ENCODE measurements at regions not wholly inside any gene's neighbourhood (a gene's known extent, or its start where the extent isn't known, plus 50 kb on each side); places are given as distances from the start of the nearest gene placed in this dataset.
"Not testable (repeated sequence)": the region's sequence is repeated elsewhere in the genome, so short reads cannot be mapped to it uniquely, and the experiment has no call there.

GRCh38 chr1:218925777-218926176 lies 247.9 kb upstream of the LYPLAL1 start:
- Histone ChIP-seq H3K27me3 (ENCODE audit: insufficient read depth, low read length) (no peaks in the 10 kb centered on the region), H3K9me3 (ENCODE audit: insufficient read depth, low read depth, low read length) (no peaks in the 10 kb centered on the region), H3K4me1 (ENCODE audit: insufficient read depth, low read length) (no peaks in the 10 kb centered on the region), H3K27ac (ENCODE audit: low read depth, low read length) (no peak overlapping the region), H3K36me3 (ENCODE audit: insufficient read depth, low read length) (no peaks in the 10 kb centered on the region), H3K9ac (ENCODE audit: low read depth, low read length) (no peak overlapping the region), H3K4me3 (ENCODE audit: low read length) (no peak overlapping the region)
- 86% methylated on average over 2 of the region's 2 CpGs for WGBS

GRCh38 chr1:218926631-218927030 lies 247.0 kb upstream of the LYPLAL1 start:
- H3K36me3 ChIP-seq (ENCODE audit: insufficient read depth, low read length), result no peaks in the 10 kb centered on the region
- no peak overlapping the region for H3K27ac ChIP-seq (ENCODE audit: low read depth, low read length)
- 94% methylated on average over 2 of the region's 2 CpGs for WGBS
- H3K4me3 ChIP-seq (ENCODE audit: low read length), result no peak overlapping the region
- H3K4me1 ChIP-seq (ENCODE audit: insufficient read depth, low read length), result no peaks in the 10 kb centered on the region
- H3K9ac ChIP-seq (ENCODE audit: low read depth, low read length), result no peak overlapping the region
- H3K9me3 ChIP-seq (ENCODE audit: insufficient read depth, low read depth, low read length), result no peaks in the 10 kb centered on the region
- no peaks in the 10 kb centered on the region for H3K27me3 ChIP-seq (ENCODE audit: insufficient read depth, low read length)

- Histone ChIP-seq H3K36me3 (ENCODE audit: insufficient read depth, low read length) (no peaks in the 10 kb centered on the region), H3K9me3 (ENCODE audit: insufficient read depth, low read depth, low read length) (peaks cover 3% of the 10 kb centered on the region; the same call in 1 of the 2 replicates), H3K4me3 (ENCODE audit: low read length) (no peak overlapping the region), H3K27me3 (ENCODE audit: insufficient read depth, low read length) (no peaks in the 10 kb centered on the region), H3K9ac (ENCODE audit: low read depth, low read length) (no peak overlapping the region), H3K4me1 (ENCODE audit: insufficient read depth, low read length) (no peaks in the 10 kb centered on the region), H3K27ac (ENCODE audit: low read depth, low read length) (no peak overlapping the region)
- WGBS, result 97% methylated on average over 3 of the region's 3 CpGs
Measured at GRCh38 chr1:218930000-218930399, 243.7 kb upstream of the LYPLAL1 start.

GRCh38 chr1:218930472-218931241 lies 243.0 kb upstream of the LYPLAL1 start:
- Histone ChIP-seq H3K27me3 (ENCODE audit: insufficient read depth, low read length) (no peaks in the 10 kb centered on the region), H3K36me3 (ENCODE audit: insufficient read depth, low read length) (no peaks in the 10 kb centered on the region), H3K9me3 (ENCODE audit: insufficient read depth, low read depth, low read length) (peaks cover 5% of the 10 kb centered on the region; the same call in 1 of the 2 replicates), H3K27ac (ENCODE audit: low read depth, low read length) (no peak overlapping the region), H3K9ac (ENCODE audit: low read depth, low read length) (no peak overlapping the region), H3K4me3 (ENCODE audit: low read length) (no peak overlapping the region), H3K4me1 (ENCODE audit: insufficient read depth, low read length) (no peaks in the 10 kb centered on the region)
- WGBS, result 87% methylated on average over 8 of the region's 8 CpGs

- peaks cover 7% of the 10 kb centered on the region; the same call in 1 of the 2 replicates for H3K9me3 ChIP-seq (ENCODE audit: insufficient read depth, low read depth, low read length)
- no peaks in the 10 kb centered on the region for H3K27me3 ChIP-seq (ENCODE audit: insufficient read depth, low read length)
- no peak overlapping the region for H3K4me3 ChIP-seq (ENCODE audit: low read length)
- no peak overlapping the region for H3K9ac ChIP-seq (ENCODE audit: low read depth, low read length)
- no peaks in the 10 kb centered on the region for H3K4me1 ChIP-seq (ENCODE audit: insufficient read depth, low read length)
- 97% methylated on average over 2 of the region's 2 CpGs for WGBS
- no peak overlapping the region for H3K27ac ChIP-seq (ENCODE audit: low read depth, low read length)
- no peaks in the 10 kb centered on the region for H3K36me3 ChIP-seq (ENCODE audit: insufficient read depth, low read length)
Measured at GRCh38 chr1:218931324-218931723, 242.4 kb upstream of the LYPLAL1 start.

- Histone ChIP-seq H3K27ac (ENCODE audit: low read depth, low read length) (no peak overlapping the region), H3K9ac (ENCODE audit: low read depth, low read length) (no peak overlapping the region), H3K27me3 (ENCODE audit: insufficient read depth, low read length) (no peaks in the 10 kb centered on the region), H3K36me3 (ENCODE audit: insufficient read depth, low read length) (no peaks in the 10 kb centered on the region), H3K4me1 (ENCODE audit: insufficient read depth, low read length) (no peaks in the 10 kb centered on the region), H3K4me3 (ENCODE audit: low read length) (no peak overlapping the region), H3K9me3 (ENCODE audit: insufficient read depth, low read depth, low read length) (peaks cover 7% of the 10 kb centered on the region; the same call in 1 of the 2 replicates)
- 20% methylated on average over 1 of the region's 1 CpG for WGBS
Measured at GRCh38 chr1:218933513-218933912, 240.2 kb upstream of the LYPLAL1 start.

- not testable (repeated sequence) for H3K4me1 ChIP-seq (ENCODE audit: insufficient read depth, low read length); H3K9me3 ChIP-seq (ENCODE audit: insufficient read depth, low read depth, low read length)
- 93% methylated on average over 2 of the region's 2 CpGs for WGBS
Measured at GRCh38 chr1:218935408-218935807, 238.3 kb upstream of the LYPLAL1 start.

GRCh38 chr1:218938259-218938658 lies 235.4 kb upstream of the LYPLAL1 start:
- Histone ChIP-seq H3K27ac (ENCODE audit: low read depth, low read length) (no peak overlapping the region), H3K4me3 (ENCODE audit: low read length) (no peak overlapping the region), H3K9ac (ENCODE audit: low read depth, low read length) (no peak overlapping the region), H3K36me3 (ENCODE audit: insufficient read depth, low read length) (no peaks in the 10 kb centered on the region), H3K9me3 (ENCODE audit: insufficient read depth, low read depth, low read length) (peaks cover 7% of the 10 kb centered on the region; the same call in 1 of the 2 replicates), H3K4me1 (ENCODE audit: insufficient read depth, low read length) (no peaks in the 10 kb centered on the region), H3K27me3 (ENCODE audit: insufficient read depth, low read length) (no peaks in the 10 kb centered on the region)
- WGBS, result no CpG with 5 or more reads among the region's 1 CpG

More at GRCh38 chr1:218935408-218935807, 238.3 kb upstream of the LYPLAL1 start:
- not testable (repeated sequence) for H3K27ac ChIP-seq (ENCODE audit: low read depth, low read length); H3K4me3 ChIP-seq (ENCODE audit: low read length); H3K9ac ChIP-seq (ENCODE audit: low read depth, low read length); H3K27me3 ChIP-seq (ENCODE audit: insufficient read depth, low read length); H3K36me3 ChIP-seq (ENCODE audit: insufficient read depth, low read length)

- no peak overlapping the region for H3K4me3 ChIP-seq (ENCODE audit: low read length)
- H3K9ac ChIP-seq (ENCODE audit: low read depth, low read length), result no peak overlapping the region
- H3K9me3 ChIP-seq (ENCODE audit: insufficient read depth, low read depth, low read length), result peaks cover 7% of the 10 kb centered on the region; the same call in 1 of the 2 replicates
- no peaks in the 10 kb centered on the region for H3K27me3 ChIP-seq (ENCODE audit: insufficient read depth, low read length)
- 76% methylated on average over 1 of the region's 3 CpGs for WGBS
- no peak overlapping the region for H3K27ac ChIP-seq (ENCODE audit: low read depth, low read length)
- no peaks in the 10 kb centered on the region for H3K4me1 ChIP-seq (ENCODE audit: insufficient read depth, low read length)
- no peaks in the 10 kb centered on the region for H3K36me3 ChIP-seq (ENCODE audit: insufficient read depth, low read length)
Measured at GRCh38 chr1:218939095-218939494, 234.6 kb upstream of the LYPLAL1 start.

- WGBS, result 93% methylated on average over 5 of the region's 5 CpGs
- H3K4me1 ChIP-seq (ENCODE audit: insufficient read depth, low read length), result no peaks in the 10 kb centered on the region
- no peak overlapping the region for H3K4me3 ChIP-seq (ENCODE audit: low read length)
- no peaks in the 10 kb centered on the region for H3K9me3 ChIP-seq (ENCODE audit: insufficient read depth, low read depth, low read length)
- no peak overlapping the region for H3K9ac ChIP-seq (ENCODE audit: low read depth, low read length)
- H3K36me3 ChIP-seq (ENCODE audit: insufficient read depth, low read length), result no peaks in the 10 kb centered on the region
- H3K27ac ChIP-seq (ENCODE audit: low read depth, low read length), result no peak overlapping the region
- no peaks in the 10 kb centered on the region for H3K27me3 ChIP-seq (ENCODE audit: insufficient read depth, low read length)
Measured at GRCh38 chr1:218942431-218942830, 231.2 kb upstream of the LYPLAL1 start.

GRCh38 chr1:218943371-218943770 lies 230.3 kb upstream of the LYPLAL1 start:
- no peaks in the 10 kb centered on the region for H3K27me3 ChIP-seq (ENCODE audit: insufficient read depth, low read length)
- H3K9ac ChIP-seq (ENCODE audit: low read depth, low read length), result no peak overlapping the region
- H3K36me3 ChIP-seq (ENCODE audit: insufficient read depth, low read length), result no peaks in the 10 kb centered on the region
- no peak overlapping the region for H3K4me3 ChIP-seq (ENCODE audit: low read length)
- no peaks in the 10 kb centered on the region for H3K9me3 ChIP-seq (ENCODE audit: insufficient read depth, low read depth, low read length)
- H3K4me1 ChIP-seq (ENCODE audit: insufficient read depth, low read length), result no peaks in the 10 kb centered on the region
- WGBS, result 94% methylated on average over 2 of the region's 2 CpGs
- no peak overlapping the region for H3K27ac ChIP-seq (ENCODE audit: low read depth, low read length)

All from HUES64 (cell line).